Stimulated activated memory B cell treated with anti-CD40 and anti-IgM and Interleukin-4, amounts not matched to agents 10 μg/mL and 1 μg/mL and 100 μg/mL, for 72 hours (primary cell): ENCODE measurements at regions not wholly inside any gene's neighbourhood (a gene's known extent, or its start where the extent isn't known, plus 50 kb on each side); places are given as distances from the start of the nearest gene placed in this dataset.
"Not testable (repeated sequence)": the region's sequence is repeated elsewhere in the genome, so short reads cannot be mapped to it uniquely, and the experiment has no call there.

Experiments
- ATAC-seq: fragments of 150-1000 bp; cut with Tn5 transposase; 2 replicates; pipeline ENCODE4 v1.10.0; 2021
- H3K27ac Mint-ChIP-seq: one replicate; pipeline ENCODE4 v1.8.0; 2022; ENCODE audit warnings: mild to moderate bottlenecking, mixed read lengths
- H3K27me3 Mint-ChIP-seq: one replicate; pipeline ENCODE4 v1.8.0; 2022; ENCODE audit warnings: mixed read lengths
- H3K36me3 Mint-ChIP-seq: one replicate; pipeline ENCODE4 v1.8.0; 2022; ENCODE audit warnings: mixed read lengths
- H3K4me1 Mint-ChIP-seq: one replicate; pipeline ENCODE4 v1.8.0; 2022; ENCODE audit warnings: mixed read lengths
- H3K4me3 Mint-ChIP-seq: one replicate; pipeline ENCODE4 v1.8.0; 2022; ENCODE audit warnings: mild to moderate bottlenecking, moderate library complexity, mixed read lengths
- H3K9me3 Mint-ChIP-seq: one replicate; pipeline ENCODE4 v1.8.0; 2022; ENCODE audit warnings: mixed read lengths

GRCh38 chr2:109703077-109703476, 88.9 kb downstream of the SOWAHC start:
- Mint-ChIP-seq H3K9me3 (no peaks in the 10 kb centered on the region), H3K27ac (no peak overlapping the region), H3K4me1 (no peaks in the 10 kb centered on the region), H3K27me3 (peaks cover 47% of the 10 kb centered on the region), H3K4me3 (no peak overlapping the region), H3K36me3 (no peaks in the 10 kb centered on the region)
- no peak for ATAC-seq

GRCh38 chr2:109703798-109704197, 89.6 kb downstream of the SOWAHC start:
- H3K27me3 Mint-ChIP-seq = peaks cover 47% of the 10 kb centered on the region
- no peak overlapping the region for H3K4me3 Mint-ChIP-seq
- H3K27ac Mint-ChIP-seq = no peak overlapping the region
- no peaks in the 10 kb centered on the region for H3K4me1 Mint-ChIP-seq
- no peaks in the 10 kb centered on the region for H3K36me3 Mint-ChIP-seq
- ATAC-seq = no peak
- H3K9me3 Mint-ChIP-seq = no peaks in the 10 kb centered on the region

- Mint-ChIP-seq H3K36me3 (no peaks in the 10 kb centered on the region), H3K4me1 (no peaks in the 10 kb centered on the region), H3K9me3 (no peaks in the 10 kb centered on the region), H3K27ac (no peak overlapping the region), H3K27me3 (peaks cover 19% of the 10 kb centered on the region), H3K4me3 (no peak overlapping the region)
- no peak for ATAC-seq
Observed at GRCh38 chr2:109707281-109708147, 86.6 kb upstream of the RGPD5 start.

- peak; percentile 13 for ATAC-seq
- peaks cover 8% of the 10 kb centered on the region for H3K27me3 Mint-ChIP-seq
- H3K9me3 Mint-ChIP-seq = no peaks in the 10 kb centered on the region
- no peaks in the 10 kb centered on the region for H3K4me1 Mint-ChIP-seq
- H3K36me3 Mint-ChIP-seq = no peaks in the 10 kb centered on the region
- no peak overlapping the region for H3K27ac Mint-ChIP-seq
- H3K4me3 Mint-ChIP-seq = no peak overlapping the region
Observed at GRCh38 chr2:109710505-109711229, 83.4 kb upstream of the RGPD5 start.

GRCh38 chr2:109711230-109712122, 82.6 kb upstream of the RGPD5 start:
- Mint-ChIP-seq H3K4me1 (no peaks in the 10 kb centered on the region), H3K4me3 (no peak overlapping the region), H3K36me3 (no peaks in the 10 kb centered on the region), H3K27ac (no peak overlapping the region), H3K9me3 (no peaks in the 10 kb centered on the region), H3K27me3 (peaks cover 3% of the 10 kb centered on the region)
- peak; percentile 5 for ATAC-seq

- Mint-ChIP-seq H3K4me3 (no peak overlapping the region), H3K9me3 (no peaks in the 10 kb centered on the region), H3K27ac (no peak overlapping the region), H3K4me1 (no peaks in the 10 kb centered on the region), H3K27me3 (no peaks in the 10 kb centered on the region), H3K36me3 (no peaks in the 10 kb centered on the region)
- no peak for ATAC-seq
Observed at GRCh38 chr2:109712123-109712449, 82.0 kb upstream of the RGPD5 start.

GRCh38 chr2:109712746-109713145, 81.4 kb upstream of the RGPD5 start:
- H3K9me3 Mint-ChIP-seq = no peaks in the 10 kb centered on the region
- H3K27ac Mint-ChIP-seq = no peak overlapping the region
- ATAC-seq = no peak
- H3K4me1 Mint-ChIP-seq = no peaks in the 10 kb centered on the region
- H3K36me3 Mint-ChIP-seq = no peaks in the 10 kb centered on the region
- H3K27me3 Mint-ChIP-seq = no peaks in the 10 kb centered on the region
- H3K4me3 Mint-ChIP-seq = no peak overlapping the region

- Mint-ChIP-seq H3K27ac (no peak overlapping the region), H3K4me3 (no peak overlapping the region), H3K9me3 (peaks cover 5% of the 10 kb centered on the region), H3K27me3 (no peaks in the 10 kb centered on the region), H3K4me1 (no peaks in the 10 kb centered on the region), H3K36me3 (no peaks in the 10 kb centered on the region)
- ATAC-seq = no peak
Observed at GRCh38 chr2:109715313-109715805, 78.7 kb upstream of the RGPD5 start.

GRCh38 chr2:109716596-109716995, 77.5 kb upstream of the RGPD5 start:
- not testable (repeated sequence) for H3K36me3 Mint-ChIP-seq, ATAC-seq, H3K27me3 Mint-ChIP-seq, H3K4me3 Mint-ChIP-seq, H3K27ac Mint-ChIP-seq, H3K4me1 Mint-ChIP-seq, H3K9me3 Mint-ChIP-seq

GRCh38 chr2:109718139-109718538, 76.0 kb upstream of the RGPD5 start:
- Mint-ChIP-seq H3K4me3 (no peak overlapping the region), H3K27ac (no peak overlapping the region), H3K9me3 (peaks cover 5% of the 10 kb centered on the region), H3K36me3 (no peaks in the 10 kb centered on the region), H3K4me1 (no peaks in the 10 kb centered on the region), H3K27me3 (no peaks in the 10 kb centered on the region)
- no peak for ATAC-seq

- ATAC-seq = no peak
- H3K9me3 Mint-ChIP-seq = peaks cover 7% of the 10 kb centered on the region
- H3K4me3 Mint-ChIP-seq = no peak overlapping the region
- H3K4me1 Mint-ChIP-seq = no peaks in the 10 kb centered on the region
- peaks cover 8% of the 10 kb centered on the region for H3K27me3 Mint-ChIP-seq
- H3K36me3 Mint-ChIP-seq = no peaks in the 10 kb centered on the region
- no peak overlapping the region for H3K27ac Mint-ChIP-seq
Observed at GRCh38 chr2:109719871-109720270, 74.2 kb upstream of the RGPD5 start.

- Mint-ChIP-seq H3K27ac (no peak overlapping the region), H3K4me1 (no peaks in the 10 kb centered on the region), H3K4me3 (no peak overlapping the region), H3K36me3 (no peaks in the 10 kb centered on the region), H3K27me3 (peaks cover 13% of the 10 kb centered on the region), H3K9me3 (peaks cover 7% of the 10 kb centered on the region)
- no peak for ATAC-seq
Observed at GRCh38 chr2:109720380-109721106, 73.6 kb upstream of the RGPD5 start.

- Mint-ChIP-seq H3K27ac (no peak overlapping the region), H3K27me3 (peaks cover 13% of the 10 kb centered on the region), H3K4me1 (no peaks in the 10 kb centered on the region), H3K9me3 (peaks cover 7% of the 10 kb centered on the region), H3K4me3 (no peak overlapping the region), H3K36me3 (no peaks in the 10 kb centered on the region)
- ATAC-seq = no peak
Observed at GRCh38 chr2:109721135-109721534, 73.0 kb upstream of the RGPD5 start.

GRCh38 chr2:109721626-109722025, 72.5 kb upstream of the RGPD5 start:
- peaks cover 13% of the 10 kb centered on the region for H3K27me3 Mint-ChIP-seq
- H3K27ac Mint-ChIP-seq = no peak overlapping the region
- no peaks in the 10 kb centered on the region for H3K36me3 Mint-ChIP-seq
- no peak overlapping the region for H3K4me3 Mint-ChIP-seq
- ATAC-seq = no peak
- peaks cover 7% of the 10 kb centered on the region for H3K9me3 Mint-ChIP-seq
- H3K4me1 Mint-ChIP-seq = no peaks in the 10 kb centered on the region

GRCh38 chr2:109722026-109722425, 72.1 kb upstream of the RGPD5 start:
- H3K9me3 Mint-ChIP-seq = peaks cover 7% of the 10 kb centered on the region
- no peak overlapping the region for H3K4me3 Mint-ChIP-seq
- no peaks in the 10 kb centered on the region for H3K36me3 Mint-ChIP-seq
- peaks cover 13% of the 10 kb centered on the region for H3K27me3 Mint-ChIP-seq
- no peaks in the 10 kb centered on the region for H3K4me1 Mint-ChIP-seq
- no peak for ATAC-seq
- H3K27ac Mint-ChIP-seq = no peak overlapping the region
